PC-3 (cell line): ENCODE measurements at regions not wholly inside any gene's neighbourhood (a gene's known extent, or its start where the extent isn't known, plus 50 kb on each side); places are given as distances from the start of the nearest gene placed in this dataset.

Experiments
- ATAC-seq: fragments of 200-7000 bp; cut with Tn5 transposase; 2 replicates; pipeline ENCODE4 v1.9.1; 2020; ENCODE audit warnings: mild to moderate bottlenecking, moderate library complexity
- BruUV-seq: library from RNA; stranded (reverse); fragments of 400-500 nt; replicated peaks from 2 replicates; lab custom pipeline; 2021; lab: Mats Ljungman, UMichigan
- CTCF ChIA-PET: fragments of 300-600 bp; sonication (Branson Sonifier 250); formaldehyde crosslinking; loops from one replicate; lab custom pipeline; 2022; ENCODE audit warnings: antibody characterized with exemption; lab: Charles Lee
- POLR2A ChIA-PET: fragments of 300-600 bp; sonication (Branson Sonifier 250); formaldehyde crosslinking; loops from one replicate; lab custom pipeline; 2022; ENCODE audit warnings: antibody characterized with exemption; ENCODE audit not compliant: unreplicated experiment; lab: Charles Lee
- DNase-seq: peaks from one replicate; pipeline ENCODE4 v3.0.0-alpha.2; 2015
- H2AFZ ChIP-seq: fragments of 300-600 bp; sonication (generic); 2 replicates; pipeline ENCODE4 v1.6.0; 2016; ENCODE audit warnings: antibody characterized with exemption, low read length
- H3F3A ChIP-seq: fragments of 300-600 bp; sonication (generic); one replicate; pipeline ENCODE4 v1.6.0; 2017; ENCODE audit warnings: antibody characterized with exemption, low read length, control low read depth, mild to moderate bottlenecking; ENCODE audit not compliant: unreplicated experiment
- H3K27ac ChIP-seq: fragments of 300-600 bp; sonication (generic); 2 replicates; pipeline ENCODE4 v1.5.1; 2016; ENCODE audit warnings: mild to moderate bottlenecking, low read length
- H3K27me3 ChIP-seq: fragments of 300-600 bp; sonication (generic); 2 replicates; pipeline ENCODE4 v1.6.1; 2016; ENCODE audit warnings: low read length, mixed read lengths
- H3K36me3 ChIP-seq: fragments of 300-600 bp; sonication (generic); 2 replicates; pipeline ENCODE4 v1.6.1; 2016; ENCODE audit warnings: low read depth, mixed run types, low read length, mixed read lengths
- H3K4me1 ChIP-seq: fragments of 300-600 bp; sonication (generic); 2 replicates; pipeline ENCODE4 v1.5.1; 2016; ENCODE audit warnings: low read length; ENCODE audit not compliant: insufficient read depth
- H3K4me2 ChIP-seq: fragments of 300-600 bp; sonication (generic); 2 replicates; pipeline ENCODE4 v1.6.0; 2016; ENCODE audit warnings: low read length
- H3K4me3 ChIP-seq: fragments of 300-600 bp; sonication (generic); 2 replicates; pipeline ENCODE4 v1.5.1; 2016; ENCODE audit warnings: mild to moderate bottlenecking, low read length, mixed read lengths
- H3K79me2 ChIP-seq: fragments of 300-600 bp; sonication (generic); 2 replicates; pipeline ENCODE4 v1.6.1; 2017; ENCODE audit warnings: low read length, mixed read lengths
- H3K9ac ChIP-seq: fragments of 300-600 bp; sonication (generic); 2 replicates; pipeline ENCODE4 v1.6.0; 2016; ENCODE audit warnings: mild to moderate bottlenecking, low read length
- H3K9me2 ChIP-seq: fragments of 300-600 bp; sonication (generic); replicated peaks from 2 replicates; pipeline ENCODE4 v1.6.1; 2016; ENCODE audit warnings: mixed run types, low read length, mixed read lengths
- H3K9me3 ChIP-seq: fragments of 300-600 bp; sonication (generic); 2 replicates; pipeline ENCODE4 v1.6.1; 2016; ENCODE audit warnings: low read length, mixed read lengths
- H4K20me1 ChIP-seq: fragments of 300-600 bp; sonication (generic); 2 replicates; pipeline ENCODE4 v1.6.1; 2016; ENCODE audit warnings: low read length, mixed read lengths
- EZH2 ChIP-seq: fragments of 300-600 bp; sonication (generic); IDR thresholded peaks from one replicate; pipeline ENCODE4 v1.6.1; 2017; ENCODE audit warnings: antibody characterized with exemption, mild to moderate bottlenecking, low read length; ENCODE audit not compliant: unreplicated experiment
- EZH2phosphoT487 ChIP-seq: fragments of 300-600 bp; sonication (generic); IDR thresholded peaks from 2 replicates; pipeline ENCODE4 v1.6.1; 2018; ENCODE audit warnings: mild to moderate bottlenecking, antibody characterized with exemption, low read length, borderline replicate concordance
- intact Hi-C: fragments of 100-400 bp; cut with micrococcal nuclease; formaldehyde crosslinking; loops from 2 replicates; pipeline ENCODE4 v1.9.0; 2023
- TF ChIP-seq, protein P1 (sequence below): fragments of 300-600 bp; sonication (generic); conservative IDR thresholded peaks from 2 replicates; pipeline ENCODE4 v1.5.1; 2017; ENCODE audit warnings: antibody characterized with exemption, low read depth, mild to moderate bottlenecking, low read length

DNA sequence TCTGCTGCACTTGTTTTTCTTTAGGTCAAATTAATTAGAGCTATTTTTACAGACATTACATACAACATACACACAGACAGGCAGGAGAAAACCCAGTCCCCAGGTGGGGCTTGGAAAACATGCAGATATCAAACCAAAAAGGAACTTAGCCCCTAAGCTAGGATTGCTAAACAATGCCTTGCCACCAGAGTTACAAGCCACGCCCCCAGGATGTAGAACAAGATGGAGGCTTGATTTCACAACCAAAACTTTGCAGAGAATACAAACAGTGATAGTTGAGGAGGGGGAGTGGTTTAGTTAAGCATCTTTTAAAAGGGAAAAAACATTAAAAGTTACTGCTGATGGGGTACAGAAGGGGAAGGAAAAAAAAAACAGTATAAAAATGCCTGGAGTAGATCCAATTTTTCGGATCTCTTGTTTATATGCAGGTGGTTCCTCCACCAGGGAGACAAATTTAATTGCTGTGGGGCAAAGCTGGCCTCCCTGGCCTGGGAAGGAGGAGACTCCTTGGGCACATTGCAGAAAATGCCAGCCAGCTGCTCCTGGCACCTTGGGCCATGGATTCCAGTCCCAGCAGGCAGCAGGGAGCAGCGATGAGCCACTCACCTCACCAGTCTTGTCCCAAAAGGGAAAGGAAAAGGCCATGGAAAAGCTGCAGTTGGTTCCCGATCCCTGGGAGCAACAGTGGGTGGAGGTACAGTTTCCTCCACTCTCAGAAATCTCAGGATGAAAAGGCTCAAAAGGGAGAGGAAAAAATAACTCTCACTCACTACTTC, 348.4 kb upstream of the REG3G start:
- Histone ChIP-seq H3K9me2 (no peaks in the 10 kb centered on the region), H3K9ac (no peak overlapping the region), H3K4me3 (no peak overlapping the region), H3K79me2 (no peaks in the 10 kb centered on the region), H4K20me1 (no peaks in the 10 kb centered on the region), H3K27me3 (no peaks in the 10 kb centered on the region), H3K4me2 (no peak overlapping the region), H3K36me3 (no peaks in the 10 kb centered on the region), H3K27ac (no peak overlapping the region), H3F3A (no peaks in the 10 kb centered on the region), H2AFZ (no peak overlapping the region), H3K9me3 (no peaks in the 10 kb centered on the region), H3K4me1 (no peaks in the 10 kb centered on the region)
- DNase-seq: no peak
- ChIA-PET CTCF (no interaction called here), POLR2A (no interaction called here)
- BruUV-seq: no TSS peak
- intact Hi-C loops: no loop called here
- ATAC-seq: no peak
- no peak for TF ChIP-seq EZH2phosphoT487
- TF ChIP-seq EZH2: no peak
- TF ChIP-seq, protein P1, sequence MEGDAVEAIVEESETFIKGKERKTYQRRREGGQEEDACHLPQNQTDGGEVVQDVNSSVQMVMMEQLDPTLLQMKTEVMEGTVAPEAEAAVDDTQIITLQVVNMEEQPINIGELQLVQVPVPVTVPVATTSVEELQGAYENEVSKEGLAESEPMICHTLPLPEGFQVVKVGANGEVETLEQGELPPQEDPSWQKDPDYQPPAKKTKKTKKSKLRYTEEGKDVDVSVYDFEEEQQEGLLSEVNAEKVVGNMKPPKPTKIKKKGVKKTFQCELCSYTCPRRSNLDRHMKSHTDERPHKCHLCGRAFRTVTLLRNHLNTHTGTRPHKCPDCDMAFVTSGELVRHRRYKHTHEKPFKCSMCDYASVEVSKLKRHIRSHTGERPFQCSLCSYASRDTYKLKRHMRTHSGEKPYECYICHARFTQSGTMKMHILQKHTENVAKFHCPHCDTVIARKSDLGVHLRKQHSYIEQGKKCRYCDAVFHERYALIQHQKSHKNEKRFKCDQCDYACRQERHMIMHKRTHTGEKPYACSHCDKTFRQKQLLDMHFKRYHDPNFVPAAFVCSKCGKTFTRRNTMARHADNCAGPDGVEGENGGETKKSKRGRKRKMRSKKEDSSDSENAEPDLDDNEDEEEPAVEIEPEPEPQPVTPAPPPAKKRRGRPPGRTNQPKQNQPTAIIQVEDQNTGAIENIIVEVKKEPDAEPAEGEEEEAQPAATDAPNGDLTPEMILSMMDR: no peak

DNA sequence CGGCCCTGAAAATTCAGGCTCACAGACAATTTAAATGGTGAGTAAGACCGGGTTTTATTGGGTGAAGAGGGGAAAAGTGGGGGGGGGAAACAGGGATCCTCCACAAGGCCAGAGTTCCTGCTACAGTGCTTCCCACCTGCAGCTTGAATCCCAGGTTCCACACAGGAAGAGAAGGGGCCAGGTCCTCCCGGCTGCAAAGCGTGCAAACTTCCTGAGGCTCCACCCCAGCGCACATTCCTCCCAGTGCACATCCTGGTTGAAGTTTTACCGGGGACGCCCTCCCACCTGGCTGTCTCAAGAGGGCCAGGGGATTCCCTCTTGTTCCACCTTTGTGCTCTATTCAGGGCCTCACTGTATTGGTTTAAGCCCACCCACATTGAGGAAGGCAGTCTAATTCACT, 347.7 kb upstream of the REG3G start:
- no peaks in the 10 kb centered on the region for H3F3A ChIP-seq
- no peaks in the 10 kb centered on the region for H3K79me2 ChIP-seq
- no peaks in the 10 kb centered on the region for H3K9me3 ChIP-seq
- no TSS peak for BruUV-seq
- no peak overlapping the region for H3K27ac ChIP-seq
- H3K27me3 ChIP-seq: no peaks in the 10 kb centered on the region
- DNase-seq (no peak), ATAC-seq (no peak)
- POLR2A ChIA-PET: no interaction called here
- H3K36me3 ChIP-seq: no peaks in the 10 kb centered on the region
- no peak for TF ChIP-seq EZH2phosphoT487
- no peak for TF ChIP-seq EZH2
- TF ChIP-seq, protein P1: no peak
- H3K9ac ChIP-seq: no peak overlapping the region
- H4K20me1 ChIP-seq: no peaks in the 10 kb centered on the region
- intact Hi-C loops: no loop called here
- H3K4me3 ChIP-seq: no peak overlapping the region
- no peaks in the 10 kb centered on the region for H3K9me2 ChIP-seq
- no peak overlapping the region for H2AFZ ChIP-seq
- CTCF ChIA-PET: no interaction called here
- no peaks in the 10 kb centered on the region for H3K4me1 ChIP-seq
- H3K4me2 ChIP-seq: no peak overlapping the region

DNA sequence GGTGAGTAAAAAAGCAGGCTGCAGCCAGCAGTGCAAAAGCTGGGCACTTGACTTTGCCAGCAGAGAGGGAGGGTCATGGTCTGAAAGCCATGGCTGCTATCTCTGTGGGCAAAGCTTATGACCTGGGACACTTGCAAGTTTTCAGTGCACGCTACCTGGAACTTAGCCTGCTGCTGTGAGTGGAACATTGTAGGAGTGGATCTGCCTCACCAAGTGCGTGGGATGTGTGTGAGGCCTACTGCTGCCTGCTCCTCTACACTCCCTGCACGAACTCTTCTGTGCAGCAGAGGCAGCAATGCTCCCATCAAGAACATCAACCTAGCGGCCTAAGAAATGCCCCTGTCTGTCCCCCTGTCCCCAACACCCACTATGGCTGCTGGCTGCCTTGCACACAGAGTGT, 344.1 kb upstream of the REG3G start:
- intact Hi-C loops: no loop called here

More for the DNA sequence above, 344.1 kb upstream of the REG3G start:
- Histone ChIP-seq H3K79me2 (no peaks in the 10 kb centered on the region), H3K27me3 (no peaks in the 10 kb centered on the region), H2AFZ (no peak overlapping the region), H3F3A (no peaks in the 10 kb centered on the region), H3K9me3 (no peaks in the 10 kb centered on the region), H3K9ac (no peak overlapping the region), H4K20me1 (no peaks in the 10 kb centered on the region), H3K4me1 (no peaks in the 10 kb centered on the region), H3K27ac (no peak overlapping the region), H3K4me3 (no peak overlapping the region), H3K9me2 (no peaks in the 10 kb centered on the region), H3K36me3 (no peaks in the 10 kb centered on the region), H3K4me2 (no peak overlapping the region)
- DNase-seq (no peak), ATAC-seq (no peak)
- no TSS peak for BruUV-seq
- CTCF ChIA-PET: no interaction called here
- POLR2A ChIA-PET: no interaction called here
- TF ChIP-seq EZH2: no peak
- TF ChIP-seq EZH2phosphoT487: no peak
